ENCODE measurements at regions not wholly inside any gene's neighbourhood (a gene's known extent, or its start where the extent isn't known, plus 50 kb on each side); places are given as distances from the start of the nearest gene placed in this dataset.
A peak's percentile ranks its signal among the peaks of the same experiment; 100 is the strongest.

- no peaks in the 10 kb centered on the region for H3K27me3 ChIP-seq (ENCODE audit: low read depth, low read length)
- H3K4me3 ChIP-seq (ENCODE audit: low read depth in 1 of 2, low read length in 2 of 2) = no peak overlapping the region
- H3K36me3 ChIP-seq (ENCODE audit: control insufficient read depth in 1 of 2, insufficient read depth in 2 of 2, low read length in 2 of 2) = no peaks in the 10 kb centered on the region
- no peaks in the 10 kb centered on the region for H3K4me1 ChIP-seq (ENCODE audit: control insufficient read depth in 1 of 2, insufficient read depth in 2 of 2, low read length in 2 of 2)
- no peak overlapping the region for H3K27ac ChIP-seq (ENCODE audit: low read length)
- H3K9me3 ChIP-seq (ENCODE audit: control insufficient read depth in 1 of 2, low read length in 2 of 2) = no peaks in the 10 kb centered on the region
These were observed 143.2 kb downstream of the P2RY1 start for GRCh38 chr3:152978152-152978551.

- no peaks in the 10 kb centered on the region for H3K9me3 ChIP-seq (ENCODE audit: control insufficient read depth in 1 of 2, low read length in 2 of 2)
- H3K4me3 ChIP-seq (ENCODE audit: low read depth in 1 of 2, low read length in 2 of 2) = no peak overlapping the region
- no peaks in the 10 kb centered on the region for H3K36me3 ChIP-seq (ENCODE audit: control insufficient read depth in 1 of 2, insufficient read depth in 2 of 2, low read length in 2 of 2)
- no peaks in the 10 kb centered on the region for H3K4me1 ChIP-seq (ENCODE audit: control insufficient read depth in 1 of 2, insufficient read depth in 2 of 2, low read length in 2 of 2)
- no peak overlapping the region for H3K27ac ChIP-seq (ENCODE audit: low read length)
- H3K27me3 ChIP-seq (ENCODE audit: low read depth, low read length) = no peaks in the 10 kb centered on the region
These were observed 162.6 kb downstream of the P2RY1 start for GRCh38 chr3:152997526-152997925.

GRCh38 chr3:152998591-152998990 lies 163.4 kb upstream of the RAP2B start:
- Histone ChIP-seq H3K27ac (ENCODE audit: low read length) (no peak overlapping the region), H3K4me1 (ENCODE audit: control insufficient read depth in 1 of 2, insufficient read depth in 2 of 2, low read length in 2 of 2) (no peaks in the 10 kb centered on the region), H3K9me3 (ENCODE audit: control insufficient read depth in 1 of 2, low read length in 2 of 2) (no peaks in the 10 kb centered on the region), H3K27me3 (ENCODE audit: low read depth, low read length) (no peaks in the 10 kb centered on the region), H3K36me3 (ENCODE audit: control insufficient read depth in 1 of 2, insufficient read depth in 2 of 2, low read length in 2 of 2) (no peaks in the 10 kb centered on the region), H3K4me3 (ENCODE audit: low read depth in 1 of 2, low read length in 2 of 2) (no peak overlapping the region)

DNA sequence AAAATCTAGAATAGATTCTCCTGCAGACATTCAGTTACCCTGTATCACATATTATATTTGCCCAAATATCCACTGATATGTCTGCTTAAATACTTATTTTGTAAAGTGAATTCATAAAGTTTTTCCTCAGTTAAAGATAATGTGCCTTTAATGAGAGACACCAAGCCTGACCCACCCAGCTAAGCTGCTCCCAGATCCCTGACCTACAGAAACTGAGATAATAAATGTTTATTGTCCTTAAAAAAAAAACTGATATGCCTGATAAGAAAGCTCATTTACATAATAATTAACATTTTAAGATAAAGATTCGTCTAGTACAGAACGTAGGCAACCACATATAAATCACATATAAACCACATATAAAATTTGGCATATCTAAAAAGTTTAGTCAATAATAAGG lies 161.7 kb upstream of the RAP2B start:
- Histone ChIP-seq H3K27ac (ENCODE audit: low read length) (no peak overlapping the region), H3K4me3 (ENCODE audit: low read depth in 1 of 2, low read length in 2 of 2) (no peak overlapping the region), H3K4me1 (ENCODE audit: control insufficient read depth in 1 of 2, insufficient read depth in 2 of 2, low read length in 2 of 2) (no peaks in the 10 kb centered on the region), H3K9me3 (ENCODE audit: control insufficient read depth in 1 of 2, low read length in 2 of 2) (no peaks in the 10 kb centered on the region), H3K36me3 (ENCODE audit: control insufficient read depth in 1 of 2, insufficient read depth in 2 of 2, low read length in 2 of 2) (no peaks in the 10 kb centered on the region), H3K27me3 (ENCODE audit: low read depth, low read length) (no peaks in the 10 kb centered on the region)

DNA sequence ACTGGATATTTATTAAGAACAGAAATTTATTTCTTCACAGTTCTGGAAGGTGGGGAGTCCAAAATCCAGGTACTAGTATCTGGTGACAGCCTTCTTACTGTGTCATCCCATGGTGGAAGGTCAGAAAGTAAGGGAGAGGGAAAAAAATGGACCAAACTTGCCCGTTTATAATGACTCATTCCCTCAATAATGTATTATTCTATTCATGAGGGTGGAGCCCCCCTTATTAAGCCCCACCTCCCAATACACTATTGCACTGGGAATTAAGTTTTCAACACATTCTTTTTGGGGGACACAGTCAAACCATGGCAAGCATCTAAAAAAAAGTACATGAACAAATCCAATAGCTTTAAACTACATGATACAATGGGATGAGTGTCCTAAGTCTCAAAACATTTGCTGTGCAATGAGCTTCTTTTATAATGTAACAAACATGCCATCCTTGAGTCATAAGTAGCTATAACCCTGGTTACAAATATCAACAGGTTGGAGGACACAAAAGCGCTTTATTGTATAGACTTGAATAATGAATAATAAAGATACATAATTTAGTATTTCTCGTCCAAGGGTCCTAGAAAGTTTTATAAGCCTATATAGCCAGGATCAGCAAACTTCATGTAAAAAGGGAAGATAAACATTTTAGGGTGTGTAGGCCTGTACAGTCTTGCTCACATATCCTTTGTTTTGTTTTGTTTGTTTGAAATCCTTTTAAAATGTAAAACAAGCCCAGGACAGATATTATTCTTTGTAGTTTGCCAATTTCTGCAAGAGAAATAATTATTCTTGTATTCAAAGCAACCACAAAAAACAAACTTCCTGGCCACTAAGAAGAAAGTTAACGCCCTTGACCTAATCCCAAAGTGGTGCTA lies 160.6 kb upstream of the RAP2B start:
- no peaks in the 10 kb centered on the region for H3K9me3 ChIP-seq (ENCODE audit: control insufficient read depth in 1 of 2, low read length in 2 of 2)
- H3K36me3 ChIP-seq (ENCODE audit: control insufficient read depth in 1 of 2, insufficient read depth in 2 of 2, low read length in 2 of 2) = no peaks in the 10 kb centered on the region
- no peak overlapping the region for H3K4me3 ChIP-seq (ENCODE audit: low read depth in 1 of 2, low read length in 2 of 2)
- no peaks in the 10 kb centered on the region for H3K4me1 ChIP-seq (ENCODE audit: control insufficient read depth in 1 of 2, insufficient read depth in 2 of 2, low read length in 2 of 2)
- no peak overlapping the region for H3K27ac ChIP-seq (ENCODE audit: low read length)
- no peaks in the 10 kb centered on the region for H3K27me3 ChIP-seq (ENCODE audit: low read depth, low read length)

GRCh38 chr3:153003441-153003840 lies 158.6 kb upstream of the RAP2B start:
- Histone ChIP-seq H3K4me3 (ENCODE audit: low read depth in 1 of 2, low read length in 2 of 2) (no peak overlapping the region), H3K27me3 (ENCODE audit: low read depth, low read length) (no peaks in the 10 kb centered on the region), H3K36me3 (ENCODE audit: control insufficient read depth in 1 of 2, insufficient read depth in 2 of 2, low read length in 2 of 2) (no peaks in the 10 kb centered on the region), H3K4me1 (ENCODE audit: control insufficient read depth in 1 of 2, insufficient read depth in 2 of 2, low read length in 2 of 2) (no peaks in the 10 kb centered on the region), H3K27ac (ENCODE audit: low read length) (no peak overlapping the region), H3K9me3 (ENCODE audit: control insufficient read depth in 1 of 2, low read length in 2 of 2) (no peaks in the 10 kb centered on the region)

- H3K27me3 ChIP-seq (ENCODE audit: low read depth, low read length) = no peaks in the 10 kb centered on the region
- H3K4me1 ChIP-seq (ENCODE audit: control insufficient read depth in 1 of 2, insufficient read depth in 2 of 2, low read length in 2 of 2) = no peaks in the 10 kb centered on the region
- H3K9me3 ChIP-seq (ENCODE audit: control insufficient read depth in 1 of 2, low read length in 2 of 2) = no peaks in the 10 kb centered on the region
- no peak overlapping the region for H3K27ac ChIP-seq (ENCODE audit: low read length)
- H3K36me3 ChIP-seq (ENCODE audit: control insufficient read depth in 1 of 2, insufficient read depth in 2 of 2, low read length in 2 of 2) = no peaks in the 10 kb centered on the region
- no peak overlapping the region for H3K4me3 ChIP-seq (ENCODE audit: low read depth in 1 of 2, low read length in 2 of 2)
These were observed 158.2 kb upstream of the RAP2B start for GRCh38 chr3:153003862-153004261.

DNA sequence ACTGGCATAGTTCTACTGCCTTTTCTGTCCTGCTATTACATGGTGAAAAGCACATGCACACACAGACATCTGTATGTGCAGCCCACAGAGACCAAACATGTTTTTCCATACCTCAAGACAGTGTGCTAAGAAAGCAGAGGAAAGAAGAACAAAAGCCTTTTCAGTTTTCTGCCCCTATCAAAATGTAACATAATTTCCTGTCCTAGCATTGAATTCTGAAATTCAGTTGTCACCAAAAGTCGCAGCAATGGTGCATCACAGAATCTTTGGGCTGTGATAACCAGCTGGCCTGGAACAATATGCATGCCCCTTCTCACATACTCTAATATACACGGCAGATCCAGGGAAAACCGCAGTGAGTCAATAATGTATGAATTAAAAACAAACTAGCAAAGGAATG lies 153.8 kb upstream of the RAP2B start:
- H3K27me3 ChIP-seq (ENCODE audit: low read depth, low read length) = no peaks in the 10 kb centered on the region
- no peaks in the 10 kb centered on the region for H3K9me3 ChIP-seq (ENCODE audit: control insufficient read depth in 1 of 2, low read length in 2 of 2)
- no peak overlapping the region for H3K27ac ChIP-seq (ENCODE audit: low read length)
- H3K36me3 ChIP-seq (ENCODE audit: control insufficient read depth in 1 of 2, insufficient read depth in 2 of 2, low read length in 2 of 2) = no peaks in the 10 kb centered on the region
- H3K4me1 ChIP-seq (ENCODE audit: control insufficient read depth in 1 of 2, insufficient read depth in 2 of 2, low read length in 2 of 2) = no peaks in the 10 kb centered on the region
- H3K4me3 ChIP-seq (ENCODE audit: low read depth in 1 of 2, low read length in 2 of 2) = no peak overlapping the region

- Histone ChIP-seq H3K4me1 (ENCODE audit: control insufficient read depth in 1 of 2, insufficient read depth in 2 of 2, low read length in 2 of 2) (peaks cover 0 to 15% of the 10 kb centered on the region in 2 donors), H3K27me3 (ENCODE audit: low read depth, low read length) (no peaks in the 10 kb centered on the region), H3K4me3 (ENCODE audit: low read depth in 1 of 2, low read length in 2 of 2) (no peak overlapping the region), H3K9me3 (ENCODE audit: control insufficient read depth in 1 of 2, low read length in 2 of 2) (no peaks in the 10 kb centered on the region), H3K36me3 (ENCODE audit: control insufficient read depth in 1 of 2, insufficient read depth in 2 of 2, low read length in 2 of 2) (no peaks in the 10 kb centered on the region), H3K27ac (ENCODE audit: low read length) (no peak overlapping the region)
These were observed 138.1 kb upstream of the RAP2B start for GRCh38 chr3:153023896-153024295.

DNA sequence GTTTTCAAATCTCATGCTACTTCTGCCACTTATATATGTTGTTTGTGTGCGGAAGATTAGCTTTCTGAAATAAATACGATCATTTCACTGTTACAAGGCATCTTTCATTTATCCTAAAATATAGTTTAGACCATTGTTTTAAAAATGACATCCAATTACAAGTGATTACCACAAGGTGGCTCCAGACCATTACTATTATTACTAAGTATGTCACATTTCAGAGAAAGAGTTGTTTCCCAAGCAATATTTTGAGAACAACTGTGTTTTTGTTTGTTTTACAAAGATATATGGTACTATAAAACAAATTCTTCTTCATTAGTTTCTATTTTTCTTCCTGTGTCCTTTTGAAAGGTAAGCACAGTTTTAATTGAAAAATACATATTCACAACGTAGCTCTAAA lies 136.0 kb upstream of the RAP2B start:
- Histone ChIP-seq H3K27me3 (ENCODE audit: low read depth, low read length) (no peaks in the 10 kb centered on the region), H3K27ac (ENCODE audit: low read length) (no peak overlapping the region), H3K36me3 (ENCODE audit: control insufficient read depth in 1 of 2, insufficient read depth in 2 of 2, low read length in 2 of 2) (no peaks in the 10 kb centered on the region), H3K4me1 (ENCODE audit: control insufficient read depth in 1 of 2, insufficient read depth in 2 of 2, low read length in 2 of 2) (peaks cover 0 to 22% of the 10 kb centered on the region in 2 donors), H3K4me3 (ENCODE audit: low read depth in 1 of 2, low read length in 2 of 2) (no peak overlapping the region), H3K9me3 (ENCODE audit: control insufficient read depth in 1 of 2, low read length in 2 of 2) (no peaks in the 10 kb centered on the region)

GRCh38 chr3:153028381-153028780 lies 133.6 kb upstream of the RAP2B start:
- H3K36me3 ChIP-seq (ENCODE audit: control insufficient read depth in 1 of 2, insufficient read depth in 2 of 2, low read length in 2 of 2) = no peaks in the 10 kb centered on the region
- peaks cover 0 to 22% of the 10 kb centered on the region in 2 donors for H3K4me1 ChIP-seq (ENCODE audit: control insufficient read depth in 1 of 2, insufficient read depth in 2 of 2, low read length in 2 of 2)
- H3K27ac ChIP-seq (ENCODE audit: low read length) = peak overlapping the region; percentile 8
- no peaks in the 10 kb centered on the region for H3K27me3 ChIP-seq (ENCODE audit: low read depth, low read length)
- H3K4me3 ChIP-seq (ENCODE audit: low read depth in 1 of 2, low read length in 2 of 2) = peak overlapping the region in 1 of 2 donors; percentile 29
- H3K9me3 ChIP-seq (ENCODE audit: control insufficient read depth in 1 of 2, low read length in 2 of 2) = no peaks in the 10 kb centered on the region

DNA sequence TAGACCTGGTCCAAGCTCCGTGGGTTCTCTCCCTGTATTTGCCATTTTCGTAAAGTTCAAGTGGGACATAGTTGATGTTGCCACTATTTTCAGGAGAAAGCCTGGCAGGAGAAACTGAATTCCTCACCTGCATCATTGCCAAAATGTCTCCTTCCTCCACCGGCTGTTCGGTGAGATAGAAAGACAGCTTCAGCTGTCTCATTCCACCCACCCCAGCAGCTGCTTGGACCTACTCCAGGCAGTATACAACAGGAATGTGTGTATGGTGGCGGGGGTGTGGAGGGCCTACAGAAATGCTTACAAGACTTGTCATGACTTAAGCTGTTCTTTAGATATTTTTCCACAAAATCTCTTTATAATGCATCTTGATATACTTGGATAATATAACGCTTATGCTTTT lies 132.7 kb upstream of the RAP2B start:
- no peak overlapping the region for H3K27ac ChIP-seq (ENCODE audit: low read length)
- no peaks in the 10 kb centered on the region for H3K36me3 ChIP-seq (ENCODE audit: control insufficient read depth in 1 of 2, insufficient read depth in 2 of 2, low read length in 2 of 2)

More for the DNA sequence above, 132.7 kb upstream of the RAP2B start:
- no peaks in the 10 kb centered on the region for H3K9me3 ChIP-seq (ENCODE audit: control insufficient read depth in 1 of 2, low read length in 2 of 2)
- peaks cover 0 to 22% of the 10 kb centered on the region in 2 donors for H3K4me1 ChIP-seq (ENCODE audit: control insufficient read depth in 1 of 2, insufficient read depth in 2 of 2, low read length in 2 of 2)
- no peaks in the 10 kb centered on the region for H3K27me3 ChIP-seq (ENCODE audit: low read depth, low read length)
- H3K4me3 ChIP-seq (ENCODE audit: low read depth in 1 of 2, low read length in 2 of 2) = no peak overlapping the region
